ENCODE measurements at regions not wholly inside any gene's neighbourhood (a gene's known extent, or its start where the extent isn't known, plus 50 kb on each side); places are given as distances from the start of the nearest gene placed in this dataset.

DNA sequence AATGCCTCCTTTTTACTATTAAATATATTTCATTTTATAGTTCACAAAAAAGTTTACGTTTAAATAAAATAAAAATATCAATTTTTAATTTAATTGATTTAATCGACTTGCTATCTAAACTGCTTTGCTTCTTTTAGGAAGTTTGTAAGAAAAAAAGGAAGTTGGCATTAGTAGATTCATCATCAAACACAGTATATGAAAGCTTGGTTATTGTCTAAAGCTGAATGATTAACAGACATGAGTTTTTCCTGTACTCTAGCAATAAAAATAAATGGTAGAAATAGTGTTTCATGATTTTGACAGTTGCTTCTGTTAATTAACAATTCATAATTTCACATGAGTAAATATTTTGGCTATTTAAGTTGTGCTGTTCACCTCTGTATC, 1285.5 kb upstream of the GJE1 start:
- Histone ChIP-seq H3K9ac (ENCODE audit: extremely low read depth, low read length, poor library complexity, severe bottlenecking) (no peak overlapping the region), H3K36me3 (ENCODE audit: control insufficient read depth, insufficient read depth, low read length) (no peaks in the 10 kb centered on the region), H3K4me1 (ENCODE audit: control insufficient read depth, insufficient read depth, low read length) (no peaks in the 10 kb centered on the region), H3K27ac (ENCODE audit: low read depth, low read length) (no peak overlapping the region), H3K4me3 (ENCODE audit: low read length) (no peak overlapping the region), H3K27me3 (ENCODE audit: control insufficient read depth, insufficient read depth, low read length, poor library complexity, severe bottlenecking) (no peaks in the 10 kb centered on the region), H3K9me3 (ENCODE audit: control insufficient read depth, low read length) (no peaks in the 10 kb centered on the region)
- Mint-ChIP-seq H3K9me3 (no peaks in the 10 kb centered on the region), H3K4me1 (no peaks in the 10 kb centered on the region), H3K27me3 (ENCODE audit: insufficient read depth) (no peaks in the 10 kb centered on the region), H3K4me3 (no peak overlapping the region), H3K36me3 (ENCODE audit: low read depth) (no peaks in the 10 kb centered on the region), H3K27ac (no peak overlapping the region)
- TF ChIP-seq, protein P1, sequence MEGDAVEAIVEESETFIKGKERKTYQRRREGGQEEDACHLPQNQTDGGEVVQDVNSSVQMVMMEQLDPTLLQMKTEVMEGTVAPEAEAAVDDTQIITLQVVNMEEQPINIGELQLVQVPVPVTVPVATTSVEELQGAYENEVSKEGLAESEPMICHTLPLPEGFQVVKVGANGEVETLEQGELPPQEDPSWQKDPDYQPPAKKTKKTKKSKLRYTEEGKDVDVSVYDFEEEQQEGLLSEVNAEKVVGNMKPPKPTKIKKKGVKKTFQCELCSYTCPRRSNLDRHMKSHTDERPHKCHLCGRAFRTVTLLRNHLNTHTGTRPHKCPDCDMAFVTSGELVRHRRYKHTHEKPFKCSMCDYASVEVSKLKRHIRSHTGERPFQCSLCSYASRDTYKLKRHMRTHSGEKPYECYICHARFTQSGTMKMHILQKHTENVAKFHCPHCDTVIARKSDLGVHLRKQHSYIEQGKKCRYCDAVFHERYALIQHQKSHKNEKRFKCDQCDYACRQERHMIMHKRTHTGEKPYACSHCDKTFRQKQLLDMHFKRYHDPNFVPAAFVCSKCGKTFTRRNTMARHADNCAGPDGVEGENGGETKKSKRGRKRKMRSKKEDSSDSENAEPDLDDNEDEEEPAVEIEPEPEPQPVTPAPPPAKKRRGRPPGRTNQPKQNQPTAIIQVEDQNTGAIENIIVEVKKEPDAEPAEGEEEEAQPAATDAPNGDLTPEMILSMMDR (conservative IDR thresholded peaks at IDR 0.05), result no peak
- WGBS, 2 experiments (ENCODE audit: insufficient coverage in 1 of 2, insufficient read length in 1 of 2), result 83% methylated on average over 1 of the region's 2 CpGs; no CpG with 5 or more reads in 1 of the 2 experiments
- no peak for DNase-seq

DNA sequence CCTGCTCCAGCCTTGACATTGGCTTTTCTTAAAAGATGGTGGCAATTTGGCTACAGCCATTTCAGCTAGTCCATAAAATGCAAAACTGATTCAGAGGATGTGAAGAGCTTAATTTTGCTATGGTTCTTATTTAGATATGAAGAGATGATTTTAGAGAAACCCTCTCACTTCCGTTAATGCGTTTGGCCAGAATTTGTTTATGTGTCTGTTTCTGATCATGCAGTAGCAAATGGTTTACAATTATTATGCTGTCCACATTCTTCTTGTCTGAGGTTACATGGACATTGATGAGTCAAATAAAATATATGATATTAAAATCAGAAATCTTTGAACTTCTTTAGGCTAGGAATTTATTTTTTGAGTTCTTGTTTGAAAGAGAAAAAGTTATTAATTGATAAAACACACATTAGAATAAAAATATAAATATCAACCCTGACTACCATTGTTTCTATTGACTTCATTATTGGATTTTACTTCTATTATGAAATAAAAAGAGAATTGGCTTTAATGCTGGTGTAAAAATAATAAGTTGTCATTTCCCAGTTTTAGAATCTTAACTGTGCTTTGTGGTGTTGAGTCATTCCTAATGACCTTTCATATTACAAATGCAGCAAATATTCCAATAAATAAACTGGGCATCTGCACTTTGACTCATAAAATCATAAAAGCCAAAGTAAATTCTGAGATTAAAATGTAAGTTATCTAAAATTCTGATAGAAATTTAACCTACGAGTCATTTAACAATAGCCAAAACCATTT, 1286.0 kb upstream of the GJE1 start:
- Mint-ChIP-seq H3K27me3 (ENCODE audit: insufficient read depth) (no peaks in the 10 kb centered on the region), H3K4me1 (no peaks in the 10 kb centered on the region), H3K4me3 (no peak overlapping the region), H3K9me3 (no peaks in the 10 kb centered on the region), H3K36me3 (ENCODE audit: low read depth) (no peaks in the 10 kb centered on the region), H3K27ac (no peak overlapping the region)
- TF ChIP-seq, protein P1 (conservative IDR thresholded peaks at IDR 0.05), result no peak
- H3K27me3 ChIP-seq (ENCODE audit: control insufficient read depth, insufficient read depth, low read length, poor library complexity, severe bottlenecking), result no peaks in the 10 kb centered on the region
- no peak overlapping the region for H3K9ac ChIP-seq (ENCODE audit: extremely low read depth, low read length, poor library complexity, severe bottlenecking)
- 100% methylated on average over 2 of the region's 3 CpGs; no CpG with 5 or more reads in 1 of the 2 experiments for WGBS, 2 experiments (ENCODE audit: insufficient coverage in 1 of 2, insufficient read length in 1 of 2)
- no peak overlapping the region for H3K27ac ChIP-seq (ENCODE audit: low read depth, low read length)
- no peak overlapping the region for H3K4me3 ChIP-seq (ENCODE audit: low read length)
- no peaks in the 10 kb centered on the region for H3K4me1 ChIP-seq (ENCODE audit: control insufficient read depth, insufficient read depth, low read length)
- DNase-seq, result no peak
- no peaks in the 10 kb centered on the region for H3K9me3 ChIP-seq (ENCODE audit: control insufficient read depth, low read length)
- H3K36me3 ChIP-seq (ENCODE audit: control insufficient read depth, insufficient read depth, low read length), result no peaks in the 10 kb centered on the region

DNA sequence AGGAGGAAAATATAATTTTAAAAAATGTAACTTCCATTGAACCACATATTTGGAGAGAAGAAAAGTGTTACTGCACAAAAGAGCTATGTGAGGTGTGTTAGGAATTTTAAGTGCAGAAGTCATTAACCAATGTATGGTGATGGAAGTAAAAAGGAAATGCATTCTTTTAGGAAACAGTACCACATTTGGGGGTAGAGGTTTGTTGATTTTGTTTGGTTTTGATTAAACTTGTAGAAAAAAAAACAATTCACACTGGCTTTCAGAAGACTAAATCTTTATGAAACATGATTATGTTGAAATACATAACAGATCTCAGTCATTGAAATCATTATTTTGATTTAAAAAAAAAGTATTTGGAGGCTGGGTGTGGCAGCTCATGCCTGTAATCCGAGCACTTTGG, 1287.0 kb upstream of the GJE1 start:
- H3K27me3 Mint-ChIP-seq (ENCODE audit: insufficient read depth), result no peaks in the 10 kb centered on the region
- H3K9me3 ChIP-seq (ENCODE audit: control insufficient read depth, low read length), result no peaks in the 10 kb centered on the region
- H3K9me3 Mint-ChIP-seq, result no peaks in the 10 kb centered on the region
- H3K27ac ChIP-seq (ENCODE audit: low read depth, low read length), result no peak overlapping the region
- H3K27me3 ChIP-seq (ENCODE audit: control insufficient read depth, insufficient read depth, low read length, poor library complexity, severe bottlenecking), result no peaks in the 10 kb centered on the region
- no peaks in the 10 kb centered on the region for H3K36me3 Mint-ChIP-seq (ENCODE audit: low read depth)
- DNase-seq, result no peak
- H3K4me1 ChIP-seq (ENCODE audit: control insufficient read depth, insufficient read depth, low read length), result no peaks in the 10 kb centered on the region
- no peak overlapping the region for H3K9ac ChIP-seq (ENCODE audit: extremely low read depth, low read length, poor library complexity, severe bottlenecking)
- no peak overlapping the region for H3K27ac Mint-ChIP-seq
- no peaks in the 10 kb centered on the region for H3K36me3 ChIP-seq (ENCODE audit: control insufficient read depth, insufficient read depth, low read length)
- H3K4me3 Mint-ChIP-seq, result no peak overlapping the region
- 94% methylated on average over 1 of the region's 1 CpG; no CpG with 5 or more reads in 1 of the 2 experiments for WGBS, 2 experiments (ENCODE audit: insufficient coverage in 1 of 2, insufficient read length in 1 of 2)
- H3K4me3 ChIP-seq (ENCODE audit: low read length), result no peak overlapping the region
- no peaks in the 10 kb centered on the region for H3K4me1 Mint-ChIP-seq
- TF ChIP-seq, protein P1 (conservative IDR thresholded peaks at IDR 0.05), result no peak

All from endodermal cell (in vitro differentiated cells).